BE2C (cell line): ENCODE measurements at regions not wholly inside any gene's neighbourhood (a gene's known extent, or its start where the extent isn't known, plus 50 kb on each side); places are given as distances from the start of the nearest gene placed in this dataset.
"Not testable (repeated sequence)": the region's sequence is repeated elsewhere in the genome, so short reads cannot be mapped to it uniquely, and the experiment has no call there.

Source experiments
- DNase-seq: peaks from one replicate; pipeline ENCODE4 v3.0.0-alpha.2; 2020
- H3K27me3 ChIP-seq: fragments of 250-450 bp; sonication (Bioruptor Pico); 2 replicates; pipeline ENCODE4 v1.5.1; 2020; ENCODE audit warnings: mild to moderate bottlenecking
- H3K36me3 ChIP-seq: fragments of 250-450 bp; sonication (Bioruptor Pico); 2 replicates; pipeline ENCODE4 v1.5.1; 2020; ENCODE audit warnings: mild to moderate bottlenecking
- H3K4me1 ChIP-seq: fragments of 250-450 bp; sonication (Bioruptor Pico); 2 replicates; pipeline ENCODE4 v1.5.1; 2020
- H3K4me3 ChIP-seq: 2 replicates; pipeline ENCODE4 v1.5.1; 2011; ENCODE audit warnings: low read depth, low read length
- H3K9me3 ChIP-seq: fragments of 250-450 bp; sonication (Bioruptor Pico); 2 replicates; pipeline ENCODE4 v1.5.1; 2020
- CTCF ChIP-seq: IDR thresholded peaks from 2 replicates; pipeline ENCODE4 v1.5.1; 2012; ENCODE audit warnings: mild to moderate bottlenecking, low read depth, low read length

DNA sequence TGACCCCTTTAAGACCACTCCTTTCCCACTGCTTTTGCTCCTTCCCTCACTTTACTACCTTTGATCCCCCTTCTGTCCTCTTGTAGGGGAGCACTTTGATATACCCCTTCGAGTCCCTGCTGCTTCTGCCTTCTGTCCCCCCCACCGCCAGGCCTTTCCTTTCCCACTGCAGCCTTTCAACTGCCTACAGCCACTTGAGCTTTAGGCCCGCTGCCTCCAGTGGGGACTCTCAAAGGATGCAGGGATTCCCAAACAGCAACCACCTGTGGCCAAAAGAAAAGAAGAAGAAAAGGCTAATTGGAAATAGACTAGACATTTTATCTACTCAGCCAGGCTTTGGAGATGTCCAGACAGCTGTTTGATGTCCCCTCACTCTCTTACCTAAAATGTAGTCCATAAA is 77.0 kb upstream of the DTNBP1 start:
- H3K9me3 ChIP-seq = no peaks in the 10 kb centered on the region
- no peaks in the 10 kb centered on the region for H3K4me1 ChIP-seq
- H3K36me3 ChIP-seq = no peaks in the 10 kb centered on the region
- no peaks in the 10 kb centered on the region for H3K27me3 ChIP-seq
- H3K4me3 ChIP-seq = no peak overlapping the region
- DNase-seq = no peak
- TF ChIP-seq CTCF = no peak

GRCh38 chr6:15739353-15739752 is 76.5 kb upstream of the DTNBP1 start:
- no peaks in the 10 kb centered on the region for H3K27me3 ChIP-seq
- DNase-seq = no peak
- H3K4me1 ChIP-seq = no peaks in the 10 kb centered on the region
- no peak overlapping the region for H3K4me3 ChIP-seq
- no peak for TF ChIP-seq CTCF
- no peaks in the 10 kb centered on the region for H3K36me3 ChIP-seq
- H3K9me3 ChIP-seq = no peaks in the 10 kb centered on the region

- H3K4me3 ChIP-seq, H3K9me3 ChIP-seq, DNase-seq, H3K4me1 ChIP-seq, H3K27me3 ChIP-seq, H3K36me3 ChIP-seq: not testable (repeated sequence)
These were observed 75.4 kb upstream of the DTNBP1 start for GRCh38 chr6:15738195-15738594.

DNA sequence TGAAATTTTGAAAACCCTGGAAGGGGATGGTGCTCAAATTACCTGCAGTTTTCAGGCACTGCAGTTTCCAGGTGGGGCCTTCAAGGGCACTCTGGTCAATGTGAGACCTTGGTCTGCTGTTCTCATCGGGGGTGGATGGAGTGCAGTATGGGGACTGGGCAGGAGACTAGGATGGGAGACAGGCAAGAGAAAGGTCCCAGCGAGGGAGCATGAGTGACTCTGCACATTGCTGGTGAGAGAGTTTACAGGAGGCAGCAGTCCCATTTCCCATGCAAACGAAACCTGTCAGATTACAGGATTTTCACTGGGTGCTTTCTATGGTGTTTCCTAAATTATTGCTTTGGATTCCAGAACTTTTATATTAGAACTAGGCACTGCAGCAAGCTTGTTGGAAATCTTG is 73.5 kb upstream of the DTNBP1 start:
- no peak for TF ChIP-seq CTCF
- no peaks in the 10 kb centered on the region for H3K27me3 ChIP-seq
- no peaks in the 10 kb centered on the region for H3K36me3 ChIP-seq
- no peaks in the 10 kb centered on the region for H3K4me1 ChIP-seq
- no peak overlapping the region for H3K4me3 ChIP-seq
- no peaks in the 10 kb centered on the region for H3K9me3 ChIP-seq
- no peak for DNase-seq

- no peak for DNase-seq
- no peaks in the 10 kb centered on the region for H3K9me3 ChIP-seq
- H3K36me3 ChIP-seq = no peaks in the 10 kb centered on the region
- H3K4me3 ChIP-seq = no peak overlapping the region
- TF ChIP-seq CTCF = no peak
- no peaks in the 10 kb centered on the region for H3K4me1 ChIP-seq
- H3K27me3 ChIP-seq = no peaks in the 10 kb centered on the region
These were observed 72.9 kb upstream of the DTNBP1 start for GRCh38 chr6:15735567-15736265.

GRCh38 chr6:15734118-15734897 is 71.5 kb upstream of the DTNBP1 start:
- no peaks in the 10 kb centered on the region for H3K27me3 ChIP-seq
- no peaks in the 10 kb centered on the region for H3K9me3 ChIP-seq
- no peaks in the 10 kb centered on the region for H3K4me1 ChIP-seq
- no peak overlapping the region for H3K4me3 ChIP-seq
- no peaks in the 10 kb centered on the region for H3K36me3 ChIP-seq
- DNase-seq = no peak
- TF ChIP-seq CTCF = no peak
